ENCODE measurements at regions not wholly inside any gene's neighbourhood (a gene's known extent, or its start where the extent isn't known, plus 50 kb on each side); places are given as distances from the start of the nearest gene placed in this dataset.
"Not testable (repeated sequence)": the region's sequence is repeated elsewhere in the genome, so short reads cannot be mapped to it uniquely, and the experiment has no call there.

DNA sequence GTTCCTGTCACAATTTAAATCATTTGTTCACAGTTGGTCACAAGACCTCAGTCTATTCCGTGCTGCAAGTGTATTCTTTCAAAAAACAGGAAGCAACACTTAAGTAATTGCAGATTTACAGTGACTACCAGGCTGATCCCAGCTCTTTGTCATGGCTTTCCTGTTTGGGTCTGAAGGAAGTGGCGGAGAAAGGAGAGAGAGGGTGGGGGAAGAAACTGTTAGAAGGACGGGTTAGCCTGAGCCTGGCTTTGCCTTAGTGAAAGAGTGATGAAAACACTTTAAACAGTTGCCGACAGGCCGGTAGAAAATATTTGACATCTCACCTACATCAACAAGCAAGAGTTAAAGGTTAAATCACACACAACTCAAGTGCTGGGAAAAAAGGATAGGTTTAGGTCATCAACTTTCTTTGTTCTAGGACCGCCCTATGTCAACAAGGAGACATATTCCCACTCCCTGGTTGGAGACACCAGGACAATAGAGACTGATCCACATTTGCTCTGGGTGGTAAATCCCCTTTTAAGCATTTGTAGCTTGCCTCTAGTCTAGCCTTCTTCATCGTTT is 102.2 kb upstream of the DAB2 start:
- H3K9me3 ChIP-seq (ENCODE audit: control insufficient read depth in 1 of 2, low read length in 2 of 2): no peaks in the 10 kb centered on the region
- no peak overlapping the region for H3K4me3 ChIP-seq (ENCODE audit: low read depth in 1 of 2, low read length in 2 of 2)
- H3K9ac ChIP-seq (ENCODE audit: low read depth in 1 of 2, low read length in 2 of 2): no peak overlapping the region
- H3K27ac ChIP-seq (ENCODE audit: low read depth, low read length): peak overlapping the region; percentile 17
- H3K4me1 ChIP-seq (ENCODE audit: control insufficient read depth in 1 of 2, insufficient read depth in 2 of 2, low read length in 2 of 2): no peaks in the 10 kb centered on the region
- H3K27me3 ChIP-seq (ENCODE audit: control insufficient read depth in 1 of 2, insufficient read depth in 2 of 2, low read length in 2 of 2): no peaks in the 10 kb centered on the region
- no peaks in the 10 kb centered on the region for H3K36me3 ChIP-seq (ENCODE audit: control insufficient read depth in 1 of 2, insufficient read depth in 2 of 2, low read length in 2 of 2)

DNA sequence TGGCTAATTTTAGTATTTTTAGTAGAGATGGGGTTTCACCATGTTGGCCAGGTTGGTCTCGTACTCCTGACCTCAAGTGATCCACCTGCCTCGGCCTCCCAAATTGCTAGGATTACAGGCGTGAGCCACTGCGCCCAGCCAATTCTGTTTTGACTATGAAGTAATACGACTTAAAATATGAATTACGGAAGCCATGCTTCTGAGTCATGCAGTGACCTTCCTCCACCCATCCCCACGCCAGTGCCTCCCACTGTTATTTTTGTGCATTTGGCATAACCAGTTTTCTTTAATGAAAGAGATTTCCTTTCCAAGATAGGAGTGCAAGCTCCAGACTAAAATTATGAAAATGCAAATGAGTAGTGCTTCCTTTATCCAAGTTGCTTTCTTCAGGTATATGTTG is 101.0 kb upstream of the DAB2 start:
- not testable (repeated sequence) for H3K27me3 ChIP-seq (ENCODE audit: control insufficient read depth in 1 of 2, insufficient read depth in 2 of 2, low read length in 2 of 2); H3K9me3 ChIP-seq (ENCODE audit: control insufficient read depth in 1 of 2, low read length in 2 of 2); H3K9ac ChIP-seq (ENCODE audit: low read depth in 1 of 2, low read length in 2 of 2); H3K27ac ChIP-seq (ENCODE audit: low read depth, low read length); H3K36me3 ChIP-seq (ENCODE audit: control insufficient read depth in 1 of 2, insufficient read depth in 2 of 2, low read length in 2 of 2); H3K4me3 ChIP-seq (ENCODE audit: low read depth in 1 of 2, low read length in 2 of 2); H3K4me1 ChIP-seq (ENCODE audit: control insufficient read depth in 1 of 2, insufficient read depth in 2 of 2, low read length in 2 of 2)

DNA sequence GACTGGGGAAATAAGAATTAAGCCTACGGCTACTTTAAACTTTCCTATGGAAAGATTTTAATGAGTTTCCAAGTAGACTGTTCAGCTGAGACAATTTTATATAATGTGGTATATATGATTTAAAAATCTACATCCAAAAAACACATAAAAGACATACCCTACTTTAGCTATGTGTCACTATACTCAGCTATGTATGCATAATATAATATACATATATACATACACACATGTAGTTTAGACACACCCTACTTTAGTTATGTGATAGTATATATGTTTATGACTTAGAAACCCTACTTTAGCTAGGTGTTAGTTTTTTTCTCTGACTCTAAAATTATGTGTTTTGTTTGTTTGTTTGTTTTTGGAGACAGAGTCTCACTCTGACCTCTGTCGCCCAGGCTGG is 100.5 kb upstream of the DAB2 start:
- no peak overlapping the region for H3K27ac ChIP-seq (ENCODE audit: low read depth, low read length)
- H3K36me3 ChIP-seq (ENCODE audit: control insufficient read depth in 1 of 2, insufficient read depth in 2 of 2, low read length in 2 of 2): no peaks in the 10 kb centered on the region
- H3K4me1 ChIP-seq (ENCODE audit: control insufficient read depth in 1 of 2, insufficient read depth in 2 of 2, low read length in 2 of 2): no peaks in the 10 kb centered on the region
- H3K27me3 ChIP-seq (ENCODE audit: control insufficient read depth in 1 of 2, insufficient read depth in 2 of 2, low read length in 2 of 2): no peaks in the 10 kb centered on the region
- H3K4me3 ChIP-seq (ENCODE audit: low read depth in 1 of 2, low read length in 2 of 2): no peak overlapping the region
- no peak overlapping the region for H3K9ac ChIP-seq (ENCODE audit: low read depth in 1 of 2, low read length in 2 of 2)
- H3K9me3 ChIP-seq (ENCODE audit: control insufficient read depth in 1 of 2, low read length in 2 of 2): no peaks in the 10 kb centered on the region

DNA sequence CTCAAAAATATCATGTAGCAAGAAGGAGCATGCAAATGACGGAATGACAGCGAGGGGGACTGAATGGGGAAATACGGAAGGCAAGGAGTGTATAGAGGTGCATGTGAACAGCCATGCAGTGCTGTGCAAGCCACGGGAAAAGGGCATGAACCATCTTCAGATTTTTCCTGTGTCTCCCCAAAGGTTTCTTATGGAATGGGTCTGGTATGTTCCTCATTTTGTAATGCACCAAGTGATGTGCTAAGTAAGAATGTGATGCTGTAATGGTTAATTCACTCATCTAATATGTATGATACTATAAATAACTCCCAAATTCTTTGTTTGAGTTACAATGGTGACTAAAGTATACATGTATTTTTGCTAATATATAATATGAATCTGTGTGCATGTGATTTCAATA is 99.0 kb upstream of the DAB2 start:
- Histone ChIP-seq H3K4me3 (ENCODE audit: low read depth in 1 of 2, low read length in 2 of 2) (no peak overlapping the region), H3K27me3 (ENCODE audit: control insufficient read depth in 1 of 2, insufficient read depth in 2 of 2, low read length in 2 of 2) (no peaks in the 10 kb centered on the region), H3K4me1 (ENCODE audit: control insufficient read depth in 1 of 2, insufficient read depth in 2 of 2, low read length in 2 of 2) (no peaks in the 10 kb centered on the region), H3K36me3 (ENCODE audit: control insufficient read depth in 1 of 2, insufficient read depth in 2 of 2, low read length in 2 of 2) (no peaks in the 10 kb centered on the region), H3K27ac (ENCODE audit: low read depth, low read length) (no peak overlapping the region), H3K9me3 (ENCODE audit: control insufficient read depth in 1 of 2, low read length in 2 of 2) (no peaks in the 10 kb centered on the region), H3K9ac (ENCODE audit: low read depth in 1 of 2, low read length in 2 of 2) (no peak overlapping the region)

DNA sequence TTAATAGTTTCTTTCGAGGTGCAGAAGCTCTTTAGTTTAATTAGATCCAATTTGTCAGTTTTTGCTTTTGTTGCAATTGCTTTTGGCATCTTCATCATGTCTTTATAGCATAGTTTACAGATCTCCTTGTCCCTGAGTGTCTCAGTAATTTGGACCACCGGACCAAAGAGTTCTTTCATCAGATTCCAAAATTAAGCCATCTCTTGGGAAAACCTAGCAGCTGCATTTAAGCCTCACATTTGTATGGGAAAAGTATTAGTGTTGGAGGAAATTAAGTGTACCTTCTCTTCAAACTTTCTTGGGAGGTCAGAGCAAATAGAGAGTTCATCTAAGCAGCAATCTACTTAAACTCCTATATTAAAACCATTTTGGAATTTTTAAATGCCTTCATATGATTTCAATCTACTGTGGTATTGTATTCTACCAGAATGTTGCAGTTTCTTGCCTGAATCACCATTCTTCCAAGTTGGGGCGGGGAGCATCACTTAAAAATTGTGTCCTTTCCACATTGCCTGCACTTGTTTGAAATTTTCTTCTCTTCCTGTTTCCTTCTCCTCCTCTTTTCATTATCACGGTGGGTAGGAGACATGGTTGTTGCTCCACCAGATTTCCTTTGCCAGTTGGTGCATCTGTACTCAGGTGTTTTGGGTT is 97.3 kb upstream of the DAB2 start:
- no peak overlapping the region for H3K4me3 ChIP-seq (ENCODE audit: low read depth in 1 of 2, low read length in 2 of 2)
- no peaks in the 10 kb centered on the region for H3K9me3 ChIP-seq (ENCODE audit: control insufficient read depth in 1 of 2, low read length in 2 of 2)
- no peak overlapping the region for H3K9ac ChIP-seq (ENCODE audit: low read depth in 1 of 2, low read length in 2 of 2)
- H3K4me1 ChIP-seq (ENCODE audit: control insufficient read depth in 1 of 2, insufficient read depth in 2 of 2, low read length in 2 of 2): no peaks in the 10 kb centered on the region
- H3K27ac ChIP-seq (ENCODE audit: low read depth, low read length): no peak overlapping the region
- H3K36me3 ChIP-seq (ENCODE audit: control insufficient read depth in 1 of 2, insufficient read depth in 2 of 2, low read length in 2 of 2): no peaks in the 10 kb centered on the region
- no peaks in the 10 kb centered on the region for H3K27me3 ChIP-seq (ENCODE audit: control insufficient read depth in 1 of 2, insufficient read depth in 2 of 2, low read length in 2 of 2)

DNA sequence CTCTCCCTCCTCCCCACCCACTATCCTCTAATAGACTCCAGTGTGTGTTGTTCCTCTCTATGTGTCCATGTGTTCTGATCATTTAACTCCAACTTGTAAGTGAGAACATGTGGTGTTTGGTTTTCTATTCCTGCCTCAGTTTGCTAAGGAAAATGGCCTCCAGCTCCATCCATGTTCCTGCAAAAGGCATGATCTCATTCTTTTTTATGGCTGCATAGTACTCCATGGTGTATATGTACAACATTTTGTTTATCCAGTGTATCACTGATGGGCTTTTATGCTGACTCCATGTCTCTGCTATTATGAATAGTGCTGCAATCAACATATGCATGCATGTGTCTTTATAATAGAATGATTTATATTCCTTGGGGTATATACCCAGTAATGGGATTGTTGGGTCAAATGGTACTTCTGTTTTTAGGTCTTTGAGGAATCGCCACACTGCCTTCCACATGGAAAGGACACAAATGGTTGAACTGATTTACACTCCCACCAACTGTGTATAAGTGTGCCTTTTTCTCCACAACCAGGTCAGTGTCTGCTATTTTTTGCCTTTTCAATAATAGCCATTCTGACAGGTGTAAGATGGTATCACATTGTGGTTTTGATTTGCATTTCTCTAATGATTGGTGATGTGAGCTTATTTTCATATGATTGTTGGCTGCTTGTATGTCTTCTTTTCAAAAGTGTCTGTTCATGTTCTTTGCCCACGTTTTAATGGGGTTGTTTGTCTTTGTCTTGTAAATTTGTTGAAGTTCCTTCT is 96.5 kb upstream of the DAB2 start:
- Histone ChIP-seq H3K4me1 (ENCODE audit: control insufficient read depth in 1 of 2, insufficient read depth in 2 of 2, low read length in 2 of 2) (no peaks in the 10 kb centered on the region), H3K36me3 (ENCODE audit: control insufficient read depth in 1 of 2, insufficient read depth in 2 of 2, low read length in 2 of 2) (no peaks in the 10 kb centered on the region), H3K9ac (ENCODE audit: low read depth in 1 of 2, low read length in 2 of 2) (no peak overlapping the region), H3K27ac (ENCODE audit: low read depth, low read length) (no peak overlapping the region), H3K4me3 (ENCODE audit: low read depth in 1 of 2, low read length in 2 of 2) (no peak overlapping the region), H3K9me3 (ENCODE audit: control insufficient read depth in 1 of 2, low read length in 2 of 2) (no peaks in the 10 kb centered on the region), H3K27me3 (ENCODE audit: control insufficient read depth in 1 of 2, insufficient read depth in 2 of 2, low read length in 2 of 2) (no peaks in the 10 kb centered on the region)

DNA sequence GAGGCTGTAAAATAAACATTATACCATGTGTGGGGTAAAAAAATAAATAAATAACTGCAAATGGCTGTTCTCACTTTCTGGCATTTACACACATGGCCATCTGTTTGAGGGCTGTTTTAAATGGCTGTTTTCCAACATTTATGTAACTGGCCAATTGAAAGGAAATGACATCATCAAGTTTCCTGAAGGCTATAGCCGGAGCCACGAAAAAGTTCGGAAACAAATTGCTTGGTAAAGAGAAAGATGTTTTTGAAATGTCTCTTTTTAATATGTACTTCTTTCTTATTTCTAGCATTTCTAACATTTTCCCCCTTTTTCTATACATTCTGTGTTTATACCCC is 95.4 kb upstream of the DAB2 start:
- Histone ChIP-seq H3K4me1 (ENCODE audit: control insufficient read depth in 1 of 2, insufficient read depth in 2 of 2, low read length in 2 of 2) (no peaks in the 10 kb centered on the region), H3K27me3 (ENCODE audit: control insufficient read depth in 1 of 2, insufficient read depth in 2 of 2, low read length in 2 of 2) (no peaks in the 10 kb centered on the region), H3K36me3 (ENCODE audit: control insufficient read depth in 1 of 2, insufficient read depth in 2 of 2, low read length in 2 of 2) (no peaks in the 10 kb centered on the region), H3K4me3 (ENCODE audit: low read depth in 1 of 2, low read length in 2 of 2) (no peak overlapping the region), H3K9me3 (ENCODE audit: control insufficient read depth in 1 of 2, low read length in 2 of 2) (no peaks in the 10 kb centered on the region), H3K27ac (ENCODE audit: low read depth, low read length) (no peak overlapping the region), H3K9ac (ENCODE audit: low read depth in 1 of 2, low read length in 2 of 2) (no peak overlapping the region)

DNA sequence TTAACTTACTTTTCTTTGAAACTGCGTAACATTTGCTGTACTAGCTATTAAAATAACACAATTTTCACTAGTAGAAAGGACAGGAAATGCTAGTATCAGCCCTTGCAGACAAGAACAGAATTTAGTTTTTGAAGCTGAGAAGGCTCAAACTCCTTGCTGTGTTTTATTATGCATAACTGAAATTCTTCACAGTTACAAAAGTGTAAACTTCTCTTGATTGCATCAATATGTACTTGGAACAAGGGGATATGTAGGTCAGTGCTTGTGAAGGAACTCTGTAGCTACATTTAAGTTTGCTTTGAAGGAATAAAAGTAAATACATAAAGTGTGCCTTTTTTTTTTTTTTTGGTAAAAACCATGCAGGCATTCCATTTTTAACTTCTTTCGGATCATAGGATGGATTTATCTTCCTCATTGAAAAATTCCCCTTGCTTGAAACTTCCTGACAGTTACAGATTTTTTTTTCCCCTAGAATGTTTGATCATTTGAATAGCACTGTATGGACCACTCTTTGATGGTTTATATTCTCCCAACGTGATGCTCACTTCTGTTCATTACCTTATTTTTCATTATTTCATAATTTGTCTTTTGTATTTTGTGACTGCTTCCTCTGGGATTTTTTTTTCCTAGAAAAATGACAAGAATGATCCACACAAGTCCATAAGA is 94.9 kb upstream of the DAB2 start:
- no peak overlapping the region for H3K4me3 ChIP-seq (ENCODE audit: low read depth in 1 of 2, low read length in 2 of 2)
- no peaks in the 10 kb centered on the region for H3K27me3 ChIP-seq (ENCODE audit: control insufficient read depth in 1 of 2, insufficient read depth in 2 of 2, low read length in 2 of 2)
- no peak overlapping the region for H3K9ac ChIP-seq (ENCODE audit: low read depth in 1 of 2, low read length in 2 of 2)
- no peaks in the 10 kb centered on the region for H3K9me3 ChIP-seq (ENCODE audit: control insufficient read depth in 1 of 2, low read length in 2 of 2)
- H3K4me1 ChIP-seq (ENCODE audit: control insufficient read depth in 1 of 2, insufficient read depth in 2 of 2, low read length in 2 of 2): no peaks in the 10 kb centered on the region
- no peaks in the 10 kb centered on the region for H3K36me3 ChIP-seq (ENCODE audit: control insufficient read depth in 1 of 2, insufficient read depth in 2 of 2, low read length in 2 of 2)
- no peak overlapping the region for H3K27ac ChIP-seq (ENCODE audit: low read depth, low read length)

DNA sequence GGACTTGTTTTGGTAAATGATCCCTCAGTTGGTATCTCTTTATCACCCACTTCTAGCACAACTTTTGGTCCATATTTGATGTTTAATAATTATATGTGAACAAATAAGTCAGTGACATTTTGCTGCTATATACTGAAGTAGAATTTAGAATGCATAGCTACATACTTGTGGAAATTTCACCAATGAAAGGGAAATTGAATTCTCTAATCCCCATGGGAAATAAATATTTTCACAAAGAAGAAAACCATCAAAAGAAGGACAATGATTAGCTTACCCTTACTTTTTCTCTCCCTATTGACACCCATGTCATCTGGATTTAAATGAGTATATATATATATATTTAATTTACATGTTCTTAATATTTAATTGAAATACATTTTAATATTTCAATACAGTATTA is 94.3 kb upstream of the DAB2 start:
- Histone ChIP-seq H3K36me3 (ENCODE audit: control insufficient read depth in 1 of 2, insufficient read depth in 2 of 2, low read length in 2 of 2) (no peaks in the 10 kb centered on the region), H3K9ac (ENCODE audit: low read depth in 1 of 2, low read length in 2 of 2) (no peak overlapping the region), H3K4me3 (ENCODE audit: low read depth in 1 of 2, low read length in 2 of 2) (no peak overlapping the region), H3K27me3 (ENCODE audit: control insufficient read depth in 1 of 2, insufficient read depth in 2 of 2, low read length in 2 of 2) (no peaks in the 10 kb centered on the region), H3K4me1 (ENCODE audit: control insufficient read depth in 1 of 2, insufficient read depth in 2 of 2, low read length in 2 of 2) (no peaks in the 10 kb centered on the region), H3K9me3 (ENCODE audit: control insufficient read depth in 1 of 2, low read length in 2 of 2) (no peaks in the 10 kb centered on the region), H3K27ac (ENCODE audit: low read depth, low read length) (no peak overlapping the region)

DNA sequence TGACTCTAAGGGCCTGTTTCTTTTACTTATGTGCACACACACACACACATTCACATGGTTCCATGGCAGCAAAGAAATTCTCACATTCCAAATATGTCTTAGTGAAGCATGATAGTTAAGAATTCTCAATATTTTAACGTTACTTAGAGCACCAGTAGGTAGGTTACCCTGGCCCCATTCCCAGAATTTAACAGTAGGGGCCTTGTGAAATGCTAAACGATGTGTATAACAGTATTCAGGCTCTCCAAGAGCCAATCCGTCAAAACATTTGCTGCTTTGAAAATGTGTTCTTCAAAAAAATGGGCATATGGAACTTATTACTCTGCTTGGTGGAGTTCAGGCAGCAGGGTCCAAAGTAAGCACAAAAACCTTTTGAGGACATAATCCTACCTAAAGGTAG is 93.7 kb upstream of the DAB2 start:
- Histone ChIP-seq H3K9me3 (ENCODE audit: control insufficient read depth in 1 of 2, low read length in 2 of 2) (no peaks in the 10 kb centered on the region), H3K4me3 (ENCODE audit: low read depth in 1 of 2, low read length in 2 of 2) (no peak overlapping the region), H3K36me3 (ENCODE audit: control insufficient read depth in 1 of 2, insufficient read depth in 2 of 2, low read length in 2 of 2) (no peaks in the 10 kb centered on the region), H3K27me3 (ENCODE audit: control insufficient read depth in 1 of 2, insufficient read depth in 2 of 2, low read length in 2 of 2) (no peaks in the 10 kb centered on the region), H3K27ac (ENCODE audit: low read depth, low read length) (no peak overlapping the region), H3K4me1 (ENCODE audit: control insufficient read depth in 1 of 2, insufficient read depth in 2 of 2, low read length in 2 of 2) (no peaks in the 10 kb centered on the region), H3K9ac (ENCODE audit: low read depth in 1 of 2, low read length in 2 of 2) (no peak overlapping the region)
